ENCODE measurements at regions not wholly inside any gene's neighbourhood (a gene's known extent, or its start where the extent isn't known, plus 50 kb on each side); places are given as distances from the start of the nearest gene placed in this dataset.

DNA sequence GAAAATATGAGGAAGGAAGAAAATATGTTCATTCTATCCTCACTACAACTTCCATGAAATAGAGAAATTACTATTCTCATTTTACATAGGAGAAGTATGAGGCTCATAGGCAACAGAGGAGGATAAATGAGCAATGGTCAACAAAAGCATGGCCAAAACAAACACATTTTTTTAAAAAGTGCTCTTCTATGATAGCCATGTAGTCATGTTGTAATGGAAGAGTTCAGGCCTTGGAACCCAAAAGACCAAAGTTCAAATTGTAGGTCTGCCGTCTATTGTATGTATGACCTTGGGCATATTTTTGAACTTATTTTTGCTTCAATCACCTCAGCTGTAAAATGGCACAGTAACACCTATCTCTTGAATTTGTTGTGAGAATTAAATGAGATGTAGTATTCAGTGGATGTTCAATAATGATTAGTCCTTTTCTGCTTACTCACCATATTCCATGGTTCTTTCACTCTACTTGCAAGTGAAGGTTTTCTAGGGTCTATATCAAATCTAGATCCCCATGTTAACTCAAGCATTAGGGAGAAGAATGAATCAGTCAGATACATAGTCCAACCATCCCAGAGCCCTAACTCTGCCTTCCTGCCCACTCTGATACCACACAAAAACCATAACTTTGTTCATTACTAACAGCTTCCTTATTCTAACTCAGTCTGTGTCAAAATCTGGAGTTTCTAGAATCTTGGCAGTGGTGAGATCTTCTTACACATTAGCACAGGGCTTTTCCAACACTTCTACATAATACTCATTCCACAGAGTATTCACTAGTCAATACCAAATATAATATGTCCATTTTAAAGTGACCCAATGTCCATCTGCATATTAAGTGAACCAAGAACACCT lies 353.2 kb downstream of the PLPP3 start:
- DNase-seq (ENCODE audit: low read depth, low spot score): no peak

DNA sequence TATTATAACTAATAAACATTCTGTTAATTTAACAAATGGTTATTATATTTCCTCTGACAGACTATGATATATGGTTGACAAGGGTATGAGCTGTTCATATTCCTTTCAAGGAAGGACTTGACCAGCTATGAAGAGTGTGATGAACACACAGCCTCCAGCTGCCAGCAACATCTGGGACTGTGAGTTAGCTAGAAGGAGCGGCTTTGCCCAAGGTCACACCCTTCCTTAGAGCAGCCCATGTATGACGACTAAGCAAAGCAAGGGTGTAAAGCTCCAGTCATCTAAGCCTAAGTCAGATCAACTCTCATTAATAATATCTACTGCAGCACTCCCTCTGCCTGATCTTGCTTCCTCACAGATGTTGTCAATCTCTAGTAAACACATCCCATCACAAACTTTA lies 355.4 kb downstream of the PLPP3 start:
- no peak for DNase-seq (ENCODE audit: low read depth, low spot score)

DNA sequence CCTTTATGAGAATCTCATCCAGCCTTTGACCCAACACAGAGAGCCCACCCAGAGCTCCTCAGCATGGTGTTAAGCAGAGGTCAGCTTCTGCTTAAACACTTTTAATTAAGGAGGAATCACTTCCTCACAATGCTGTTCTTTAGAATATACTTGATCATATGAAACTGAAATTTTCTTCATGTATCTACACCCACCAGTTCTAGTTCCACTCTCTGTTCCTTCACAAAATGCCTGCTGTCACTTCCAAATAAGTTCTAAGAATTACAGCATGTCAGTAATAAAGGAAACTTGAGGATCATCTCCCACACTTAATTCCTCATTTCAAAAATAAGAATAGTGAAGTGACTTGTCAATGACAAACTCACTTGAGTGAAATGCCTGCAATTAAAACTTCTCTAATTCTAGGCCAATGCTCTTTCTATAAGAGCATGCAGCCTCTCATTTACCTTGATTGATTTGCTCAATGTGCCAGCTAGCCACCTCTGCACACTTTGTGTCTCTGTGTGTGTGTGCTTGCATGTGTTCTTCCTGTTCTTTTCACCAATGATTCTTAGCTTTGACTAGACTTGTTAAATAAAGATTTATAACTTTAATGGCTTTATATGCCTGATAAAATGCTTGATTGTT lies 356.3 kb downstream of the PLPP3 start:
- no peak for DNase-seq (ENCODE audit: low read depth, low spot score)

DNA sequence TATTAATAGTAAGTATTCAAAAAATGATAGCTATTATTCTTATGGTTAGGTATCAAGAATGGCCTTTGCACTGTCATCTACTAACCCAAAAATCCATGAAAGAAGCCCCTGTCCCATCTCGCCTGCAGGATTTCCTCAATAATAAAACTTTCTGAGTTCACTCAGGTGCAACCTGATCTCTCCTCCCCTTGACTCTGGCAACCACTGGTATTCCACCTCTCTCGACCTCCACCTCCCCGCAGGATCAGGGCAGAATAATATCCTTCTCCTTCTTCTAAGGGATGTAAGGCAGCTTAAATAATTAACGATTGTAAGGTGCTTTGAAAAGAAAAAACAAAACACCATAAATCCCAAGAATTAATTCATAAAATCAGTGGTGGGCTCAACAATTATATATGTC lies 359.3 kb downstream of the PLPP3 start:
- no peak for DNase-seq (ENCODE audit: low read depth, low spot score)

DNA sequence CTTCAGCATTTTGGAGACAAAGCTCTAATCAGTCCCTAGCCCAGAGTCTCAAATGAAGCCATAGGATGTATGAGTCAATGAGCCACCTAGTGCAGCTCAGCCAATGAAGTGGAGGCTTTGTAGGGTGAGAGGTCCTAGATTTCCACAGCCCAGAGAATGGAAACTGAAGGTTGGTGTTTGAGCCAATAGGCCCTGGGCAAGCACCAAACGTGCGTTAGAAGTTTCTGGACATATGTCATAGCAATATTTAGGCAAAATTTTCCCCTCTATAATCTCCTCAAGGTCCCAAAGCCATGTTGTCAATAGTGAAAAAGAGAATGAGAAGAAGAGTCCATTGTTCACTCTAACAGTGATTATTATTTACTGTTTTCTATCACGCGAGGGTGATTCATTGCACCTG lies 361.3 kb downstream of the PLPP3 start:
- DNase-seq (ENCODE audit: low read depth, low spot score): no peak

DNA sequence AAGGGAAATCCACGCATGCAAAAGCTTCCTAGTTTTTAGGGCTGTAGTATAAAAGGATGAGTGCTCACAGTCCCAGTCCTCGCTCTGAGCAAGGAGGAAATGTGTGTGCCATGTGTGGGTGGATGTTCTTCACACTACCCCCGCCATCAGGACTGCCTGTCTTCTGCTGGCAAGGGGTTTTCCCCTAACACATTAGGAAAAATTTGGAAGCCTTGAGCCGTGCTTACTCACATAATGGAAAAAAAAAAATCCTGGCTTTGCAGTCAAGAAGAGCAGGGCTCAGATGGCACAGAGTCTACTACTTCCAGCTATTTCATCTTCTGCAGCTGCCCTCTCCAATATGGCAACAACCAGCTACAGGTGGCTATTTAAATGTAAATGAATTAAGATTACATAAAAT lies 363.1 kb downstream of the PLPP3 start:
- DNase-seq (ENCODE audit: low read depth, low spot score): no peak

DNA sequence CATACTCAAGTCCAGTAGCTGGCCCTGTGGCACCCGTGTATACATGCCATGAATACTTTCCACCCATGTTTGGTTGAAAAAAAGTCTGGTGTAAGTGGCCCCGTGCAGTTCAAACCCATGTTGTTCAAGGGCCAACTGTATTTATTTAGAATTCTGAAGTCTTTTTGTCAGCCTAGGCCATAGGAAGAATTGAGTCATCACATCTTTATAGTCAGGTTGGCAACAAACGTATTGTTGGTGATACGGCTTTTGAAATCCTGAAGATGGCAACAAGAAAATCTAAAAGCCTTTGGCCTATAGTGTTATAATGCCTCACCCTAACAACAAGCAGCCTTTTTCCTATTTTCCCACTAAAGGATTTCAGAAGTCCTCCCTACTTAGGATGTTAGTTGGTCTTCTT lies 363.6 kb downstream of the PLPP3 start:
- DNase-seq (ENCODE audit: low read depth, low spot score): no peak

DNA sequence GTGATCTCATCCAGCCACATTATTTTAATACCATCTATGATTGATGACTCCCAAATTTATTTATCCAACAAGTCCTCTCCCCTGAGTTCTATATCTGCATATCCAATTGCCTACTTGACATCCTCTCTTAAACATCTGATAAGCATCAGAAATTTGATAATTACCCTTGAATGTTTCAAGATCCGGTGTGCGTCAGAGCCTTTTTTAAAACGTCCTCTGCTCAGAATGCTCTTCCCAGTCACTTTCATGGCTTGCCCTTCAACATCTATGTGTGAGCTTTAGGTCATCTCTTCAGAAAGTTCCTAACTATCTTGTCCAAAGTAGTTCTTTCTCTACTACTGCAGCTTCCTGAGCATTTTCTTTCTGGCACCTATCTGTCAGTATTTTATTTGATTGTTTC lies 364.3 kb downstream of the PLPP3 start:
- no peak for DNase-seq (ENCODE audit: low read depth, low spot score)

DNA sequence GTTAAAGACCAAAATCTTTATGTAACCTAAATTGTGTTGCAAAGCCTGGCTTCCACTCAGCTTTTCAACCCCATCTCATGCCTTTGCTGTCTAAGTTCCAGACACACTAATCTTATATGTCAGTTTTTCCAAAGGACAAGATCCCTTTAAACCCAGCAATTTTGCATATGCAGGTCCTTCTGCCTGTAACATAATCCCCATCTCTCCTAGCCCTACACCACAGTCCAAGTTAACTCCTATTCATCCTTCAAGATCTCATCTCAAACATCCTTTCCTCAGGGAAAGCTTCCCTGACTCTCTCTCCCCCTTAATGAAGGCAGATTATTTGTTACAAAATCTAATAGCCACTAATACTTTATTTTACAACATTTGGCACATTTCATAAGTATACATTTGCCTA lies 366.3 kb downstream of the PLPP3 start:
- DNase-seq (ENCODE audit: low read depth, low spot score): no peak

DNA sequence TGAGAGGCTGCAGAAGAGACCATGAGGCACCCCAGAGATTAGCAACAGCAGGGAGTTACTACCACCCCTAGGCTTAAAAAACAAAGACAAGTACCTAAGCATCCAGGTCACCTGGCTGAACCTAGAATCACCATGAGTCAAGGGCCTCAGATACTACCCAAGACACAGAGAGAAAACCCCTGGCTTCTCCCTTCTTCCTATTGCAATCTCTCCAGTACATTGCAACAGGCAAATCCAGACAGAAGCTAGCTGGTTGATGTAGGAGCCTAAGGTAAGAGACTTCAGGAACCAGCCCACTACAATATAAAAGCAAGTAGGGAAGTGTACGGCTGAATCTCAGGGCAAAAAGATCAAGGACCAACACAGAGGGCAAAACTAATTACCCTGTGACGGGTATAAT lies 367.2 kb downstream of the PLPP3 start:
- no peak for DNase-seq (ENCODE audit: low read depth, low spot score)

DNA sequence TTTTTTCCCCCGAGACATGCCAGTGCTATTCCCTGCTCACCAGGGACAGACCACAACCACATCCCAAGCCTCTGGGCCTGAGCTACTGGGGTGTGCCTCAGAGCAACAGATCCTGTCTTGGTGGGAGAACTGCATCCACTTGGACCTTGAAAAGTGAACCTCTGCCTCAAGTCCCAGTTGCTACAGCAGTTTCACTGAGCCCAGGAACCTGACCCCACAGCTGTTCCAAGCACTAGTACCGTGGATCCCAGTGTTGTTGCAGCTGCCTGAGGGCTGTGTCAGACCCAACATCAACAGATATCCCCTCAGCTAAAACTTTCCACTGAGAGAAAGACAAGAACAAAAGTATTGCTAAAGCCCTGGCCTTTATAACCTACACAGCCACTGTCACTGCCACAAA lies 373.0 kb downstream of the PLPP3 start:
- no peak for DNase-seq (ENCODE audit: low read depth, low spot score)

DNA sequence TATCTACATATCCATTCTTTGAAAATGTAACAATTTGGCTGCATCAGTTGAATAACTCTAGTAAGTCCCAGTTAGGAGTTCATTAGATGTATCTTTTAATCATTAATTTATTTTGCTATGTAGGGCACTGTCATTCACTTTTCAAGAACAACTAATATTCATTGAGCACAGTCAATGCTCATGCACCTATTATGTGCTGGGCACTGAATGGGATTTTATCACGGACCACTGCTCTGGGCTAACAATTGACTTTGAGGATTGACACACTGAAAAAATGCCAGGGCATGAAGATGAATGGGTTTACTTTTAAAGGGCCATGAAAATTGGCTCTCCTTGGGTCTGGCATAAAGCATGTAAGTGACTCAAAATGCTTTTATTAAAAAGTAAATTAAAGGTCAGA lies 375.2 kb downstream of the PLPP3 start:
- DNase-seq (ENCODE audit: low read depth, low spot score): no peak

DNA sequence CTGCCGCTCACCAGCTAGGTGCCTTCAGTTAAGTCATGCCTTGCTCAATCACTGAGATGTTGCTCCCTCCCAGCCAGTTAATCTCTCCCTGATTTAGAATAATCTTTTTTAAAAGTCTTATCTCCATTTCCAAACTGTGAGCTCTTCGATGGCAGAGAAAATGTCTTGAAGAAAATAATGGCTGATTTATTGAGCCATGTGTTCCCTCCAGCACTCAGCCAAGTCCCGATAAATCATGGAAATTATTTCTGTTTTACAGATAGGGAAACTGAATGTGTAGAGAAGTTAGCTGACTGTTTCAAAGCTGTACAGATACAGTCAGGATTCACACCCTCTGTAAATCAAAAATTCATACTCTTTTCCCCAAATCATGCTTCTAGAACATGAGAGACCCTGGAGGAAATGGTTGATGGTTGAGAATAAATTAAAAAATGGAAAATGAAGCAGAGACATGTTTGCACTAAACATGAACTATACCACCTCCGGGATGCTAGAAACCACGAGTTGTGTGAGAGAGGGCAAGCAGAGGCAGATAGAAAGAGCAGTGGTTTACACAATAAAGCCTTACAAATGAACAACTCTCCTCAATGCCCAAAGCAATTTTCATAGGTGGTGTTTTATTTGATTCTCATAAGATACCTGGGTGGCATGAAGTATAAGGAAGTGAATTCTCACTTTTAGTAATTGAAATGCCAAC lies 376.4 kb downstream of the PLPP3 start:
- DNase-seq (ENCODE audit: low read depth, low spot score): no peak

DNA sequence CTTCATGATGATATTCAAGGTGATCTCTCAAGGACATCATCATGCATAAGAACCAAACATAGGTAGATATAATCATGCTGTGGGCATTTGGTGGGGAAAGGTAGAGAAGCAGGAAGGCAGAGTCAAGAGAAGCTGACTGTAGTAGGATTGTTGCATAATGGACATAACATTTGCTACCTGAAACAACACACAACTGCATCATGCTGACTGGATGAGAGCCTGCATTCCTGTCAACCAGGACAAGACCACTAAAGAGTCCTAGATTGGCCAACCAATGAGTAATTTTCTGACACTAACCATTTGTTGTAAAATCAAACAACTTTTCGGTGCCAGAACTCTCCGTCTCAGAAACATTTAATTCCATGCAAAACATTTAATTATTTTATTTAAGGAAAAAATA lies 377.2 kb downstream of the PLPP3 start:
- no peak for DNase-seq (ENCODE audit: low read depth, low spot score)

DNA sequence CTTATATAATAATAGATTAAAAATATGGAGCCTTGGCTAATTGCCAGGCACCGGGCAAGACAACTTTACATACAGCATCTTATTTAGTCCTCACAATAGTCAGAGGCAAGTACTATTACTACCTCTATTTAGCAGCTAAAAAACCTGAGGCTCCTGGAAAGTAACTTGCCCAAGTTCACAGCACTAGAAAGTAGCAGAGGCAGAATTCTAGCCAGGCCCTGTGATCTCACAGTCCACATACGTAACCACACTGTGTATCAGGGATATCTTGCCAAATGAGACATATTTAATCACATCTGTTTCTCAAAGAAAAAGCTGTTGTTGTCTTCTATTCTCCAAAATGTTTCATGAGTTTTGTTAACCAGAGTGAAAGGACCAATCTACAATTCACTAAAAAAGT lies 378.5 kb downstream of the PLPP3 start:
- no peak for DNase-seq (ENCODE audit: low read depth, low spot score)

DNA sequence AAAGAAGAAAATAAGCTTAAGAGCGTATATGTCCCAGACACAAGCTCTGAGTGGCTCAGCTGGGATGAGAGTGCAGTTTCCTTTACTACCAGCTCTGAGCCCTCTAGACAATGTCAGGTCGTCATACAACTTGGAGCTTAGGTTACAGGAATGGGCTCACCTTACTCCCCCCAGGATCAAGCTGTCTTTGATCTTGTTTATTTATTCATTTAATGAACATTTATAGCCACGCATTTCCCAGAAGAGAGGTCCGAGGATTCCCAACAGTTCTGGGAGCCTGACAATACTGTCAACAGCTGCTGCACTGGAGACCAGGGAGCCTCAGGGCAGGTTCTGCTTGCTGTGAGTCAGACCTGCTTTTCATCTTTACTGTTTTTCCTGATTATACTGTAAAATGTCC lies 378.9 kb downstream of the PLPP3 start:
- DNase-seq (ENCODE audit: low read depth, low spot score): no peak

DNA sequence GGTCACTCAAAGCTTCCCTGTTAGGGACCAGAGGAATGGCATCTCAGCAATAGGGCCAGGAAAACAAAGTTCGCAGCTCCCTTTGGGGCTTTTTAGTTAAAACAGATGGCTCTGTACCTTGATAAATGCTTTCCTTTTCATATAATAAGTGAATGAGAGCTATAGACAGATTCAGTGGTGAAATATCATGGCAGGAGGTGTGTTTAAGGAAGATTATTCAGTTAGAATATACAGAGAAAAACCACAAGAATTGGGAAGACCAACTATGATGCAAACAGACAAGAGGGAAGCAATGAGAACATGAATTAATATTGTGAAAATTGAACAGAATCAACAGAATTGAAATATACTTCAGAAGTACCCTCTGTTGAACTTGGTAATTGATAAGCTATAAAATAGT lies 379.4 kb downstream of the PLPP3 start:
- DNase-seq (ENCODE audit: low read depth, low spot score): no peak

DNA sequence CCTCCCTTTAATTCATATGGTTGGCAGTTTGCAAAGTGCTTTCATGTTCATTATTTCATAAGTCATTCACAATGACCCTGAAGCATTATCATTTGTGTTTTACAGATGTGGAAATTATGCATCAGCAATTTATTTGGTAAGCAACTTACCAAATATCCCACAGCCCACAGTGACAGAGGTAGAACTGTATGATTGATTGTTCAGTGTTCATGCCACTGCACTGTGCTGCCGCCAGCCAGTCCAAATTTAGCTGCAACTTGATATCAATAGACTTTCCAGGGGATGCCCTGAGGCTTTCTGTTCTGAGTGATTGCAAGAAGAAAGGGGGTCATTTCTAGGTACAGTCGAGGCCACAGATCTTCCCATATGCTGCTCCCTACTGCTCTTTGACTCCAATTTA lies 380.3 kb downstream of the PLPP3 start:
- no peak for DNase-seq (ENCODE audit: low read depth, low spot score)

DNA sequence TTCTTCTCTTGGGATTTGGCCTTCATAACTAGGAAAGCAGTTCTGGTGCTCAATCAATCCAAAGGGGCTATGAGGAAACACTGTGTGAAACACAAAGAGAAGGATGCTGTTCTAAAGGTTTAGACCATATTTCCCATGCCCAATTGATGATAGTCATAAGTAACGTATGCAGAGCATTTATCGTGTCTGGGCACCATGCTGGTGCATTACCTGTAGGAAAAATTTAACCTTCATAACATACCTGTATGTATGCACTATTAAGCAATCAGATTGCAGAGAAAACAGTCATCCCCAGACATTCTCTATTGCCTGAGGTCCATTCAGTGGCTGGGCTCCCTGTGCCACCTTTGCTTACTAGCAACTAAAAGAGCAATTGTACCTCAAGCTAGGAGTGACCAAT lies 381.4 kb downstream of the PLPP3 start:
- no peak for DNase-seq (ENCODE audit: low read depth, low spot score)

DNA sequence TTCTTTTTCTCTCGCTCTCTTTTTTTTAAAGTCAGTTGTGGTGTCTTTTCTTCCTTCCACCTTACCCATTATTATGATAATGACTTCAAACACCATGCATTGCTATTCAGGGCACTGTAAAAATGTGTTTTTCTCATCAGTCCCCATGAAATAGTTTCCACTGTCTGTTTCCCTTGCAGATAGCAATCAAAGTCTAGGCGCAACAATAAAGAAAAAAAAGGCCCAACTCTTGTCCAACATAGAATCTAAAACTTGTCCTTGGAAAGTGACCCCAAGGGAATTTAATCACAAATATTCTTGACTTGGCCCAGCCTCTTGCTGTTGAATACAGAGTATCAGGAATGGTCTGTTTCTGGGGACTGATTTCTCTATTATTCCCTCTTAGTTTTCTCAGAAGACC lies 382.5 kb downstream of the PLPP3 start:
- no peak for DNase-seq (ENCODE audit: low read depth, low spot score)

DNA sequence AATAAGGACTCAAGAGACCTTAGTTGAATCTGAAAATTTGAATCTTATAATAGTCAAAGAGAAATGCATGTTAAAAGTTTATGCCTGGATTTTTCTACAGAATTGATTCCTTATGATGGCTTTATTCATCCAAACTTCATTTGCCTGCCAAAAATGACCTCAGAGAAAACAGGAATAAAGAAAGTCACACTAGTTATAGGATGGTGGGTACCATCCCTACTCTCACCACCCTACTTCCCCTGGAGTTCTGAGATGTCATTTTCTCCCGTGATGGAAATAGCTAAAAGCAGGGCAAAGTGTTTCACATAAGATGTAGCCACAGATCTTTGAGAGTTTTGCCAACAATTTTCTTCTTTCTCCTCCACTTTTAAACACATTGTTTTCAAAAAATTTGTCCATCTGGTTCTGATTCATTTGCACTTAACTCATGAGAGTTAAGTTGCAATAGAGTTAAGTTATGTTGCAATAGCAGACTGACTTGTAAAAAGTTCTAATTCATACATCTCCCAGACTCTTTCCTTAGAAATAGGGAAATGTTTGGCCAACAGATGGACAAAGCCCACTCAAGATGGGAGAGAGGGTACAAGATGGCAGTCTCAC lies 384.6 kb downstream of the PLPP3 start:
- DNase-seq (ENCODE audit: low read depth, low spot score): no peak

DNA sequence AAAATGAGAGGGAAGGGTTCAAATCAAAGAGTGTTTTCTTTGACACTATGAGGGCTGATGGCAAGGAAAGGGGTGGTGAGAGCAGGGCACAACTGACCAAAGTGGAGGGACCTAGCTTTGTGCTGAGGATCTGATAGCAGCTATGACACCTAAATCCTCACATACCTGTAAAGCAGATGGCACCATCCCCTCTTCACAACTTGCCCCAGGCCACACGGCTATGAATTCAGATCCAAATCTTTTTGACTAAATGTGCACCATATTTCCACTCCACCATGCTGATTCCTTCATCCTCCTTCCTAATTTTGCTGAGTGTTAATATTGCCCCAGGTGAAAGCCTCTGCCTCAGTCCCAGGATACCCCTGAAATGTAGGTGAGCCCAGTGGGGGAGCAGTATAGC lies 385.7 kb downstream of the PLPP3 start:
- no peak for DNase-seq (ENCODE audit: low read depth, low spot score)

Data from pulmonary artery endothelial cell (primary cell).